IMR-90 (cell line): ENCODE measurements at regions not wholly inside any gene's neighbourhood (a gene's known extent, or its start where the extent isn't known, plus 50 kb on each side); places are given as distances from the start of the nearest gene placed in this dataset.
"Not testable (repeated sequence)": the region's sequence is repeated elsewhere in the genome, so short reads cannot be mapped to it uniquely, and the experiment has no call there.

Experiments
- CEBPB ChIP-seq: IDR thresholded peaks from 2 replicates; pipeline ENCODE4 v1.6.1; 2012; ENCODE audit warnings: low read depth, low read length, improper control_type of control experiment
- CHD1 ChIP-seq: IDR thresholded peaks from 2 replicates; pipeline ENCODE4 v1.6.1; 2012; ENCODE audit warnings: low read depth, low read length, improper control_type of control experiment
- CTCF ChIP-seq: conservative IDR thresholded peaks from 2 replicates; pipeline ENCODE4 v1.5.1; 2012; ENCODE audit warnings: mild to moderate bottlenecking, low read depth, low read length, improper control_type of control experiment
- MAFK ChIP-seq: IDR thresholded peaks from 2 replicates; pipeline ENCODE4 v1.6.1; 2012; ENCODE audit warnings: low read depth, low read length, improper control_type of control experiment

- TF ChIP-seq MAFK, CTCF, CEBPB, CHD1: not testable (repeated sequence)
Measured at GRCh38 chr2:12628541-12628940, 88.2 kb upstream of the TRIB2 start.
